GM19023 (cell line): ENCODE measurements at regions not wholly inside any gene's neighbourhood (a gene's known extent, or its start where the extent isn't known, plus 50 kb on each side); places are given as distances from the start of the nearest gene placed in this dataset.
A peak's percentile ranks its signal among the peaks of the same experiment; 100 is the strongest.

Source experiments
- ATAC-seq: cut with Tn5 transposase; IDR thresholded peaks from one replicate; pipeline ENCODE4 v1.9.1; 2021; ENCODE audit warnings: mild to moderate bottlenecking, moderate library complexity; ENCODE audit not compliant: unreplicated experiment

DNA sequence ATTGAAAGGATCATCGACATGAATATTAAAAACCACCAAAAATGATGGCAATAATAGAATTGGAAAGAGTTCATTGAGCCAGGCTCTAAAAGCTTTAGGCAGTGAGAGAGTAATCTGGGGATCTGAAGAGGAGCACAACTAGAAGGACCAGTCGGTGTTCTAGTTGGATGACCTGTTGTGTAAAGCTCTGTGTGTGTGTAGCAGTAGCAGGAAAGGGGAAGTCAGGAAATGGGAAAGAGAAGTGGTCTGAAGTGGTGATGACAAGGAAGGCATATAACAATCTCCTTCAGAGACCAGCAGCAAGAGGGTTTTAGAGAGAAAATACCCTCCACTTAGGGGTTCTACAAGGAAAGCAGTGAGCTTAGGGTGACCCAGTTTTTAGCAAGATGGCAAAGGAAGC is 539.2 kb downstream of the HTR7 start:
- no peak for ATAC-seq

DNA sequence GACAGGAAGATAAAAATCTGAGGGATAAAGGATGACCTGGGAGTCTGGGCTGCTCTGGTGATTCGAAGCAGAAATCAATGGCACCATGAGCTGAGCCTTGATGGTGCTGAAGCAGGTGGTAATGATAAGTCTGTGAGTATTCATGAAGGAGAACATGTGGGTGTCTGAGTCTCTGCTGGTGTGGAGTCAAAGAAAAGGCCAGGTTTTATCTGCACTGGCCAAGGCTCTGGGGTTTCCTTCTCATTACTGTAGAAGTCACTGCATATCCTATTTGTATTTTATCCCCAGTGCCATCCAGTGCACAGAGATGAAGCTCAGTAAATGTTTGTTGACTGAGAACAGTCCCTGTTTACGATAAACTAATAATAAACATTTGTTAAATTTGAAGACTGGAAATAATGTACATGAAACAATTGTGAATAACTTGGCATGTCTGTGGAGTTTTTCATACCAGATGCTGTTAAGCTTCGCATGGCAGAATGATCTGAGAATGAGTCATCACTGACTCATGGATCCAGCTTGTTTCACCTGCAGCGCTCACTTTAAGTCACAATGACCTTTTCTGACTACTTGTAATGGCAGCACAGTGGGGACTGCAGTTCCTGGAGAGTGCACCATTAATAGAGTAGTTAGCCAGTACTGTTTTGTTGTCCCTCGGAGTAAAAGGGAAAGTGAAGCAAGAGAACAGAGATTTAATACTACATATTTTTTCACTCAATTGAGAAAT is 538.5 kb downstream of the HTR7 start:
- ATAC-seq, result peak; percentile 80

DNA sequence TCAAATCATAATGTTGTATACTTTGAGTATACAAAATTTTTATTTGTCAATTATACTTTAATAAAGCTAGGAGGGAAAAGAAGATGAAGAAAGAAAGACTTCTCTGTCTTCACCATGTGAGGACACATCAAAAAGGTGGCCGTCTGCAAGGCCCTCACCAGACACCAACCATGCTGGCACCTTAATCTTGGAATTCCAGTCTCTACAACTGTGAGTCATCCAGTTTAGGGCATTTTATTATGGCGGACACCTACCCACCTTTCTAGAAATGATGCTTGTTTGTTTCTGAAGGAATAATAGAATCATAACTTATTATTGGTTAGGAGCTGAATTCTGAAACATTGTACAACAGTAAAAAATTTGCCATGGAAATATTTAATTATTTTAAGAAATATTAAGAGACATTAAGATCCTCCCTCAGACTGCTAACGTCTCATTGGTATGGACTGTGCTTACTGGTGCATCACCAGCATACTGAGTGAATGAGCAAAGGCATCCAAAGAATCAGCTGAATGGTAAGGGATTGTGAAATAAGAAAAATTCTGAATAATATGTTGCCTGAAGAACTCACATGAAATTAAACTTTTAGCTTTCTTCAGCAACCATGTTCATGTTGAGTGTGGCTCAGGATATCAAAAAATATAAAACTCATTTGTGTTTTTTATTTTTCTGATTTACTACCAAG is 536.6 kb downstream of the HTR7 start:
- ATAC-seq, result no peak

DNA sequence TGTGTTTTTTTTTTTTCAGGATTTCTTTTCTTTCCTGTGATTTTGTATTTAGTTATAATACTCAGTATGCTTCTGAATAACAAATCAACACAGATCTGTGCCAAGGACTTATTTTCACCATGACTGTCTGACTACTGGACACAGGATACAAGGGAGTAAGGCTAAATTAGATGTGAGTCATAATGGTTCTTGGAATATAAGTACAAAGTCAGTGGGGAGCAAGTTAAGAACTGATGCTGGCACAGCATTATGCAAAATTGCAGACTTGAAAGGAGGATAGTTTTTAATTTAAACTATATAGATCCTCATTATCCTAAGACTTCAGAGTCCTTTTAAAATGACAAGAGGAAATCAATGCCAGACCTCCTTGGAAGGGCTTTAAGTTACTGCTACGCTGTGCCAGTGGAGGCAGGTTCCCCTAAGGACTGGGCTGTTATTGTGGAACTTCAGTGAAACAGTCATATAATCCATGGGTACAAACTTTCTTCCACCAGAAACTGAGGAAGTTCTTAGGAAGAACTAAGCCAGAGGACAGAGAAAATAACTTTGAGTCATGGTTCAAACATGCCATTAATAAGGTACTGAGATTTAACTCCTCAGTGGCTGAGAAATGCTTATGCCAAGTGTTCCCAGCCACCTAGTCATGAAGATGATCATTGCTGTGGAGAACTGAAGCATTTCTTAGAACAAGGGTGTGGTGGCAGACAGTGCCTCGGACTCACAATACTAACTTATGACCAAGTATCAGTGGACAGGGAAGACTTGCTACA is 531.2 kb downstream of the HTR7 start:
- ATAC-seq, result no peak

GRCh38 chr10:90327611-90328010 is 530.2 kb downstream of the HTR7 start:
- no peak for ATAC-seq

DNA sequence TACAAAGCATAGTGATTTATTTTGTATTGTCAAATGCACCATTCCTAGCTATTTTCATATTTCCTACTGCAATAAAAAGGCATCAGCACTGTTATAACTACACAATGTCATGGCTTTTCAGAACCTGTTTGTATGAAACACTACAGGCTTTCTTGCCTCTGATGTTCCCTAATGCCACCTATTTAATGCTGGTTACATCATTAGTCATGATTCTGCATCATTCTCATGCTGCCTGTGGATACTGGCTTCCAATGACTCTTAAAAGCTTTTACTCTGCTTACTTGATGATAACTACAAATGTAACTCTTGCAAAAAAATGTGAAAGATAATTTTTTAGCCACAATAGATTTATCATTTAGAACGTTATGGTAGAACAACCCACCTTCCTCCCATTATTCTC is 529.4 kb downstream of the HTR7 start:
- ATAC-seq, result no peak

- no peak for ATAC-seq
These were observed 528.9 kb downstream of the HTR7 start for GRCh38 chr10:90328896-90329295.

- ATAC-seq, result no peak
These were observed 520.5 kb downstream of the HTR7 start for GRCh38 chr10:90337316-90337715.

- no peak for ATAC-seq
These were observed 515.4 kb downstream of the HTR7 start for GRCh38 chr10:90342480-90342879.

GRCh38 chr10:90344226-90344625 is 513.6 kb downstream of the HTR7 start:
- ATAC-seq, result no peak

- ATAC-seq, result no peak
These were observed 510.6 kb downstream of the HTR7 start for GRCh38 chr10:90347239-90347638.

GRCh38 chr10:90350122-90350521 is 507.7 kb downstream of the HTR7 start:
- ATAC-seq, result no peak

- ATAC-seq, result no peak
These were observed 505.6 kb downstream of the HTR7 start for GRCh38 chr10:90352288-90352687.

DNA sequence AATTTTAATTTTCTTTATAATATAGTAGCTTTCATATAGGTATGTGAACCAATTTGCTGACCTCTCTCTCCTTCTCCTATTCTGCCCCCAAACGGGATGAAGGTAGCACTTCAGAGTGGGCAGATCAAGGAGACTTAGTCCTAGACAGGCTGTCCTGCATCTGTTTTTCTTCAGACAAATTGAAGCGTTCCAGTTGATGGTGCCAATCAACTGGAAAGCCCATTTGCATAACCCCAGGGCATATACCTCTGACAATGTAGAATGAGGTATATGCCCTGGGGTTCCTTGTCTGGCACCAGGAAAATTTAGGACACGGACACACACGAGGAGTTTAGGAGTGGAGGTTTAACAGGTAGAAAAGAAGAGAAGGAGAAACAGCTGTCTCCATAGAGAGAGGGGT is 502.9 kb downstream of the HTR7 start:
- ATAC-seq, result no peak

DNA sequence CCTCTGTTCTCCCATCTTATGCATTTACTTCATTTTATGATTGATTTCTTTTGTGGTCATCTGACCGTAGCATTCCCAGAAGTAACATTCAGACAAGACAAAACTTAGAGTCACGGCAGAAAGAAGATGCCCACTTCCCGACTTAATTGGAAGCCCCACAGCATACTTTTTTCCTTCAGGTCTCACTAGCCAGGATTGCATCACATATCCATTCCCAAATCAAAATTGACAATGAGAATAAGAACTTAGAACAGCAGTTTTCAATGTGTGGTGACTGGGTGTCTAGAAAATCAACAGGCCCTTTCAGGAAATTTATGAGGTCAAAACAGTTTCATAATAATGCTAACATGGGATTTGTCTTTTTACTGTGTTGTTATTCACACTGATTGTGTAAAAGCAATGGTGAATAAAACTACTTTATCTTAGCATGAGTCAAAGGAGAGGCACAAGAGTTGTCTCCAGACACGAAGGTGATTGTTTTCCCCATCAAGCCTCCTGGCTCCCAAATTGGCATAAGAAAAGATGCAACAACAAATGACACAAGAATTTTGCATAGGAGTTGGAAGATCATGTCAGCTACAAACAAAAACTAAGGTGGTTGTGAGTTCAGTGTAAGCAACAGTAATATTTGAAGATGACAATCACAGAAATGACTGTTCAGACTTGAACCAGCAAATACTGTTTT is 493.9 kb downstream of the HTR7 start:
- no peak for ATAC-seq

DNA sequence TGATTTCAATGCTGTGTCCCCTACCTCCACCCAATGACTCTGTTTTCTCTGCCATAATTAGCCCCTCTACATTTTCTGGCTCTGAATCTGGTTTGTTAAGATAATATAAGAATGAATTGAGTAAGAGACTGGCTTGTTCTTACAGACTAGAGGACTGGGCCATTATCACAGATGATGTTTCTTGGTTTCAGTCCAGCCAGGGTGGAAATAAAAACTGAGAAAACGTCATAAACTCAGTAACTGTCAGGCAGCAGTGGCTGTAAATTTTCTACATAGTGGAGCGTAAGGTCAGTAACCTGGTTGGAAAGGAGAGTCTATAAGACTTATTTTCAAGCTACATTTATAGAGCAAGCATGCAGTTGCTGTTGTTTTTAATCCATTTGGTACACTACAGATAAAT is 485.4 kb downstream of the HTR7 start:
- ATAC-seq, result no peak

GRCh38 chr10:90373911-90374310 is 483.9 kb downstream of the HTR7 start:
- no peak for ATAC-seq

GRCh38 chr10:90378524-90379076 is 479.2 kb downstream of the HTR7 start:
- no peak for ATAC-seq

DNA sequence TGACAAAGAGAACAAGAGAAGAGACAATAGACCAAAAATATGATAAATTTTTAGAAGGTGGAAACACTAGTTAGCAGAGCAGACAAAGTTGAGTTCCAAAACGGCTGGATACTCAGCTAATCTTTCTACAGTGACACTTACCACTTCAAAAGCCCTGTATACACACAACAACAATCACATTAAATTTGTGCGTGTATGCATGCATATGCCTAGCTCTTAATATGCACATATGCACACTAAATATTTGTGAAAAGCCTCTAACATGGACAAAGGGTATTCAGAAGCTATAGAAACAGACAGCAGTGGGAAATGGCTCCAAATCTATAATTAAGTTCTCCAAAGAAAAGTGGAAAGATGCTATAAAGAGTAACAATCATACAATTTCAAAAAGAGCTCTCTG is 476.4 kb downstream of the HTR7 start:
- no peak for ATAC-seq

- no peak for ATAC-seq
These were observed 468.0 kb downstream of the HTR7 start for GRCh38 chr10:90389876-90390275.

DNA sequence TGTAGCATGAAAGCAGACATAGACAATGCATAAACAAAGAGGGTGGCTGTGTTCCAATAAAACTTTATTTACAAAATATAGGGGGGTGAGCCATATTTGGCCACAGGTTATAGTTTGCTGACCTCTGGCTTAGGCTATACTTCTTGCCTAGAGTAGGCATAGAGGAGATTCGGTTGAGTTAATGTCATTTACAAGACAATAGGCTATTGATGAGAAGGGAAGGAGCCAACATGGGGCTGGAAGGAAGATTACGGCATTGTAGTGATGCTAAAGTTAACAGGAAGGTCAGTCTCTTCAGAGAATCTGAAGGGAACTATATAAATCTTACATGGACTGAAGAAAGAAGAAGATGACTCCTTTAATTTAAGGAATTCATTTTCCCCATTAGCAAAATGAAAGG is 463.5 kb downstream of the HTR7 start:
- ATAC-seq, result no peak
